HG03565 (cell line): ENCODE measurements at regions not wholly inside any gene's neighbourhood (a gene's known extent, or its start where the extent isn't known, plus 50 kb on each side); places are given as distances from the start of the nearest gene placed in this dataset.
"Not testable (repeated sequence)": the region's sequence is repeated elsewhere in the genome, so short reads cannot be mapped to it uniquely, and the experiment has no call there.

ENCODE experiments used
- ATAC-seq: cut with Tn5 transposase; IDR thresholded peaks from one replicate; pipeline ENCODE4 v1.9.1; 2021; ENCODE audit warnings: mild to moderate bottlenecking, moderate library complexity; ENCODE audit not compliant: unreplicated experiment

GRCh38 chrX:109782994-109783700 is 50.1 kb upstream of the ACSL4 start:
- peak; percentile 85 for ATAC-seq

DNA sequence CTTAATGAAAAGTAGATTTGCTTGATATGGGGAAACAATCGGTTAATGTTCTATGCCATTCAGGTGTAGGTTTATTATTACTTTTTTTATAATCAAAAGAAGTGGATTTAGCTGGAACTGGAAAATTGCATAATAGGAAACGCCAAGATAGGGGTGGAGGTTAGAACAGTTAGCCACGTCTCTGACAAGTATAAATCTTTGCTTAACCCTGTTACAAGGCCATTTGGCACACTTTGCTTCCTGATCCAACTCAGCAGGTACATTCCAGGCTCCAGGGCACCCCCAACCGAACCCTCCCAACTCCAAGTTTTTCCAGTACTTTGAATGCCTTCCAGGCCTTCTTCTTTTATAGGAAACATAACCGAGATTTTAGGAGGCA is 50.6 kb upstream of the ACSL4 start:
- ATAC-seq, result no peak

DNA sequence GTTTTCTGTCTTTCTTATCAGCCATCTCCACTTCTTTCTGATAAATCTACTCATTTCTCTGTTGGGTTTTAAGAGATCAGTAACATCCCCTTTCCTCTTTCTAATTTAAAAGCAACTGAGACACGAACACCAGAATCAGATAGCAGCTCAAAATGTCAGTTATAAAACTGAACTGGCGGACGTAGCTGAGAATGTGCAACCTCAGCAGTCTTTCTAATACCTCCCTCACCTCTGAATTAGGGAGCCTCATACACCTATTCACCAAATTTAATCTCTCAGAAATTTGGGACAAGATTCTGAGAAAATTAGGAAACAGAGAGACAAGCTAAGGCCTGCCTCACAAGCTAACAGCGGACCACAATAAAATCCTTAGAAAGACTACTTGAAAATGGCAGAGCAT is 52.0 kb upstream of the ACSL4 start:
- ATAC-seq, result no peak

DNA sequence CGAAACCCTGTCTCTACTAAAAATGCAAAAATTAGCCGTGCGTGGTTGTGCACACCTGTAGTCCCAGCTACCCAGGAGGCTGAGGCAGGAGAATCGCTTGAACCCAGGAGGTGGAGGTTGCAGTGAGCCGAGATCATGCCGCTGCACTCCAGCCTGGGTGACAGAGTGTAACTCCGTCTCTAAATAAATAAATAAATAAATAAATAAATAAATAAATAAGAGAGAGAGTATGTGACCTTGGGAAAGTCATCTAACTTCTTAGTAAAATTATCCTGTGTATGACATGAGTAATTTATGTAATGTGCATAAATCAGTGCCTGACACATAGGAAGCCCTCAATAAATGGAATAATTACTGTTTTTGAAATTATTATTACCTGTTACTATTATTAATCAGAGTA is 57.5 kb upstream of the ACSL4 start:
- ATAC-seq, result not testable (repeated sequence)

GRCh38 chrX:109793191-109793590 is 60.1 kb upstream of the ACSL4 start:
- ATAC-seq, result no peak

GRCh38 chrX:109795682-109796081 is 62.6 kb upstream of the ACSL4 start:
- no peak for ATAC-seq

GRCh38 chrX:109797311-109797975 is 64.4 kb upstream of the ACSL4 start:
- no peak for ATAC-seq

DNA sequence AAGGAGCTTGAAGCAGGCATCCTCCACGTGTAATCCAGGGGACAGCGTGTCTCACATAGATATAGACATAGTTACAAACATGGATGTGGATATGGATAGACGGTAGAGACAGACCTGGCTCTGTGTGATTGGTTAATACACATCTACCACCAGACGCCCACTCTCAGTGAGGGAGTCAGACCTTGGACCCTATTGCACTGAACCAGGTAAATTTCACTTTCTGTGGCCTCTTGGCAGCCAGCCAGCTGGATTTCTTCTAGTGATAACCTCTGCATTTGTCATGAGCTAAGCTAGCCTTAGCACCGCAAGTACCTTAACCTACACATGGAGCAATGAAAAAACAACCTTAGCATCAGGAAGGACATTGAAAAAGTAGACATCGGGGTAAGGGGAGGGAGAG is 79.2 kb upstream of the ACSL4 start:
- ATAC-seq, result no peak

- no peak for ATAC-seq
Observed at GRCh38 chrX:109813236-109813635, 80.2 kb upstream of the ACSL4 start.

- ATAC-seq, result no peak
Observed at GRCh38 chrX:109818976-109819375, 85.9 kb upstream of the ACSL4 start.

DNA sequence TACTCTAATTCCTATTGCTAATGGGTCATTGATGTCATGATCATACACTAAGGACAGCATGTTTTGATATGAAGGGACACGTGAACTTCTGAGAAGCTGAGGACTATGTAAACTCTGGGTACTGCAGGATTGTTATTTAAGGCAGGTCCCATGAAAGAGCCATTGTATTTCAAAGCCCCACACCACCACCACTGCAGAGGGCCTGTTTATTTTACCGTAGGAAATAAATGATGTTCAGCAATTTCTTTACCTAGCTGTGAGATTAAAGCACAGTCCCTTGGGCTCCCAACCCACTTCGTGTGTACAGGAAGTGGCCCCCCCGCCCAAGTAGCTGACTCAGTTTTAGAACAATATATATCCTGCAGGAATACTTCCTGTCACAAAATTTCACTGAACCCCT is 89.8 kb upstream of the ACSL4 start:
- no peak for ATAC-seq

DNA sequence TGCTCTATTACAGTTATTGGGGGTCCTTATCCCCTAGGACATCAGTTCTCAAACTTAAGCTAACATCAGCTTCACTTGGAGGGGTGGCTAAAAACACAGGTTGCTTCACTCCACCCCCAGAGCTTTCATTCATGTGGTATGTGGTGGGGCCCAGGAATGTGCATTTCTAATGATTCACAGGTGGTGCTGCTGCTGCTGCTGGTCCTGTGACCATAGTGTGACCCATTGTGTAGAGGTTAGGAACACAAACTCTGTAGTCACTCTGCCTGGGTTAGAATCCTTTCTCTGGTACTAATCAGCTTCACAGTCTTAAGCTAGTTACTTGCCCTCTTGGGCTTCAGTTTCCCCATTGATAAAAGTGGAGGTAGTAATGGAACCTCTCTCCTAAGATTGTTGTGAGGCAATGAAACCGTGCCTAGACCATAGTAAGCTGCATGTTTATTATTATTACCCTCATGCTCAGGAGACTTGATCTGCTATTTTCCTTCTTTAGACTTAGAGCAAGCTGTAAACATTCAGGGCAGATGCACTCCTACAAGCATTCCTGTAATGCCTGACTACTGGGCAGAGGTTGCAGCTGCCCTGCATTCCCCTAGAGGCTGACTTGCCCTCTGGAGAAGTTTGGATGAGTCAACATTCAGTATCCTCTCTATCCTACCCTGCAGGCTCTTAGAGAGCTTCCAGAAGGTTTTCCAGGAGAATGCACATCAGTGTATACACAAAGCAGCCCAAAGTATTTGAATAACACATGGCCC is 94.1 kb upstream of the ACSL4 start:
- ATAC-seq, result no peak

DNA sequence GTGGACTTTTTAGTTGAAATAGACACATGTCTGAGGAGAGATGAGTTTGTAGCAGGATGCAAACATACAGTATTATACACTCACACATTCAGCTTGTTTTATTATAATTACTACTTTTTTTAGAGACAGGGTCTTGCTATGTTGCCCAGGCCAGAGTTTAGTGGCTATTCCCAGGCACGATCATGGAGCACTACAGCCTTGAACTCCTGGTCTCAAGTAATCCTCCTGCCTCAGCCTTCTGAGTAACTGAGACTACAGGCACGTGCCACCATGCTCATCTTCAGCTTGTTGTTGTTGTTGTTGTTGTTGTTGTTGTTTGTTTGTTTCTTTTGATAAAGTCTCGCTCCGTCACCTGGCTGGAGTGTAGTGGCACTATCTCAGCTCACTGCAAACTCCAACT is 94.7 kb upstream of the ACSL4 start:
- no peak for ATAC-seq

- no peak for ATAC-seq
Observed at GRCh38 chrX:109830157-109830703, 97.2 kb upstream of the ACSL4 start.

GRCh38 chrX:109830704-109831206 is 97.7 kb upstream of the ACSL4 start:
- peak; percentile 70 for ATAC-seq

DNA sequence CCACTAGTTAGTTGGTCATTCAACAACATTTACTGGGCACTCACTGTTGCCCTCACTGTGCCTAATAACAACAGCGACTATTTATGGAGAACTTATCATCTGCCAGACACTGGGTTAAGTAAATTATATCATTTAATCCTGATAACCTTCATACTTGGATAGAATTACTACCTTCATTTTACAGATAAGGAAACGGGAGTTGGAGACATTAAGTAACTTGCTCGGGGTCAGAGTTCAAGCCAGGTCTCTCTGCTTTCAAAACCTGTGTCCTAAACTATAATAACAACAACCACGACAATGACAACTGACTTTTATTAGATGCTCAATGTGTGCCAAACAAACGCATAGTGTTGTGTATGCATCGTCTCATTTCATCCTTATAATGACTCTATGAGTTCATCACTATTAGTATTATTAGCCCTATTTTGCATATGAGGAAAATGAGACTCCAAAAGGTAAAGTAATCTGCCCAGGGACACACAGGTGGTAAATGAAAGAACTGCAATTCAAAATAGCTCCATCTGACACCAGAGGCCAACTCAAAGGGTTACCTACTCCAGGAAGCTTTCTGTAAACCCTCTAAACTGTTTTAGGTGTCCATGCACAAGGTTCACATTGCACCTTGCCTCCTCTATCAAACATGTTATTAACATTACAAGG is 98.4 kb upstream of the ACSL4 start:
- ATAC-seq, result no peak

- no peak for ATAC-seq
Observed at GRCh38 chrX:109839694-109840567, 106.9 kb upstream of the ACSL4 start.

DNA sequence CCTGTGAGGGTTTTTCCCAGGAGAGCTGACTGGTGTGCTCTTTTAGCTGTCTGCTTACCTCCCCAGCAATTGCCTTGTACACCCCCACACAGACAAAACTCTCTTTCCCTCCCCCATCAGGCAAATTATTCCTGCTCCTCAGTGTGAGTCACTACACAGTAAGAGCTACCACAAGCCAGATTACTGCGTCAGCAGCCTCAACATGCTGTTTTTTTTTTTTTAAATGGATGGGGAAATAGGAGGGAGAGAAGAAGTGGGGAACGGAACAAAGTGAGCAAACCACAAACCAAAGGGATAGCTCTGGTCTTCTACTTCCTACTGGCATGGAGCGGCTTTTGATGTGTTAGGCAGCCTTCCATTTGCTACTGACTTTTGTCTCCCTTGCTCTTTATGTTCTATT is 107.5 kb upstream of the ACSL4 start:
- no peak for ATAC-seq

DNA sequence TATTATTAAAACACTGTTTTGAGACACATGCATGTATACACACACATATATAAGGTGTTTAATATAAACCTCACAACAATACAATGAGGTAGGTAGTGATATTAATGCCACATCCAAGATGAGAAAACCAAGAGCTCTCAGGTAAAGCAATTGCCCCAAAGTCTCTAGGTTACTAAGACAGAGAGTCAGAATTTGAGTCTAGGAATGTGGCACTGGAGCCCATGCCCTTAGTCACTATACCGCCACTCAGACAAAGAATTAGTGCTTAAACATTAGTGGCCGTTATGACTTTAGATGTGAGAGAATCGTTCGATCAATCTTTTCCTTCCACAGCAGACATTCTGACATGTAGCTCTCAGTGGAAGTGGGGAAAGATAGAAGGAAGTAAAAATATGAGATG is 108.2 kb upstream of the ACSL4 start:
- ATAC-seq, result no peak
